NCI-H446 treated with DMSO at 0.1 percent for 48 hours (cell line): ENCODE measurements at regions not wholly inside any gene's neighbourhood (a gene's known extent, or its start where the extent isn't known, plus 50 kb on each side); places are given as distances from the start of the nearest gene placed in this dataset.

Source experiments
- DNase-seq: peaks from one replicate; lab custom pipeline; 2025; lab: John Stamatoyannopoulos, UW

- DNase-seq = no peak
Measured at GRCh38 chr2:65845442-65846182, 413.2 kb upstream of the SPRED2 start.

- DNase-seq = no peak
Measured at GRCh38 chr2:65842104-65842503, 409.7 kb upstream of the SPRED2 start.

GRCh38 chr2:65835975-65836549 is 403.7 kb upstream of the SPRED2 start:
- DNase-seq = no peak

- peak; percentile 54 for DNase-seq
Measured at GRCh38 chr2:65834771-65835475, 402.5 kb upstream of the SPRED2 start.

DNA sequence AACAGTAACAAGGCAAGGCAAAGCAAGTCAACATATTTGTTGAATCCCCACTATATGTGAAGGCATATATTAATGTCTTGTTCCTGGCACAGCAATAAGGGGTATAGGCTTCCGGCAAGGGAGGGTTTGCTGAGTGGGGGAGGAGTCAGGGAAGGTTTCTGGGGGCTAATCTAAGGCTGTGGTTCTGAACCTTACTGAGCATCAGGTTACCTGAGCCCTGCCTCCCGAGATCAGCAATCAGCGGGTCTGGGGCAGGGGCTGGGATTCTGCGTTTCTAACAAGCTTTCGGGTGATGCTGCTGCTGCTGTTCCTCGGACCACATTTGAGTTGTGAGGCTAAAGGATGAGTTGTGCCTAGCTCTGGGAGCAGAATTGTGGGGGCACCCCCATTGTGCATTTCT is 401.7 kb upstream of the SPRED2 start:
- DNase-seq = no peak

DNA sequence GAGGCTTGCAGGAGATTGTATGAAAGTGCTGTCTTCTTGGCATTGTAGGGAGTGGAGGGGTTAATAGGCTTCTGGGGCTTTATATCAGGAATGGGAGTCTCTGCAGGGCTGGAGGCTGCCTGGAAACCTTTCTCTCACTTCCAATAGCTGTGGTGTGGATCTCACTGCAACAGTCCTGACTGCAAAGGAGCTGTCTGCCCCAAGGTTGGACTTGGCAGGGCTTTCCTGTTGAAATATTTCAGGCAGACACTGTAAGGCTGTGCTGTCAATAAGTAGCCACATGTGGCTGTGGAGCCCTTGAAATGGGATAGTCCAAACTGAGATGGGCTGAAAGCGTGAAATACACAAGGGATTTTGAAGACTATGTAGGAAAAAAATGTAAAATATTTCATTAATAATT is 399.1 kb upstream of the SPRED2 start:
- DNase-seq = no peak

DNA sequence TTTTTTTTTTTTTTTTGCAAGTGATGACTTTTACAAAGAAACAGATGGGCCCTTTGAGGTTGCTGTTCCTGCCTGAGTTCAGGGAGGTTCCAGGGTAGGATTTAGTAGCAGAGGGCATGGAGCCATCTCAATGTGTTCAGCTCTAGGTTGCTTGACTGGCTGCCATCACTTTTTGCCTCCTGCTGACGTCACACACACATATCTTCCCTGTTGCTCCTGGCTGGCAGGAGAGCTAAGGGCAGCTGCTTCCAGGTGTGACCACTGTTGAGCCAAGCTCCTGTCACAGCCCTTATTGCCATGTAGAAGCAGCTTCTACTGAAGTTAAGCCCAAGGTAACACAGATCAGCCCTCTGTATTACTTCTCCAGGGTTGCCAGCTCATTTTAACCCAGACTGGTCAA is 394.2 kb upstream of the SPRED2 start:
- no peak for DNase-seq

DNA sequence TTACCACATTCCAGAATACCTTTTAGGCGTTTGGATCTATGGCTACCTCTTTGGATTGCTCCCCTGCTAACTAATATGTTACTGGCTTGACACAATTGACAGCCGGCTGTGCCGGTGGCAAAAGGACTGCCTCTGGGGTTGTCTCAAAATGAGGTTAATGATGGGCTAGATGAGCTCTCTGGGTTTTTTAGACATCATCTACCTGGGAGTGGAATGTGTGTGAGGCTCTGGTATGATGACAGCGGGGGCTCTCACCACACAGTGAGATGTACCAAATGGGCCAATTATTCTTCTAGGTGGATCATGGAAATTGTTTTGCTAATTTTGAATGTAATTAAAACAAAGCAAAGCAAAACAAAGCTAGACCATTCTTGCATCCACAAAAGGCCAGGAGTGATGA is 391.1 kb upstream of the SPRED2 start:
- DNase-seq = no peak

DNA sequence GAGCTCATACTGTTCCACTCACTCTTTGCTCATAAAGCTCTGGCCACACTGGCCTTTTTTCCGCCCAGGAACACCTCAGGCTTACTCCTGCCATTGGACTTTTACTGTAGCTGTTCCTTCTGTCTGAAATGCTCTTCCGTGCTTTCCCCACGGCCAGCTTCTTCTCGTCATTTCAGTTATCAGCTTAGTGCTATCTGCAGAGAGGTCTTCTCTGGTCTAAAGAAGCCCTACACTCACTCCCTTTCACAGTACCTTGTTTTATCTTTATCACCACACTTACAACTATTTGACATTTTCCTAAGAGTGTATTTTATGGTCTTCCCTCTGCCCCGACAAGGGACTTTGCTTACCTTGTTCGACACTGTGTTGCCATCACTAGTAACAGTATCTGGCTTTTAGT is 388.1 kb upstream of the SPRED2 start:
- no peak for DNase-seq

GRCh38 chr2:65819963-65820362 is 387.6 kb upstream of the SPRED2 start:
- DNase-seq = no peak

DNA sequence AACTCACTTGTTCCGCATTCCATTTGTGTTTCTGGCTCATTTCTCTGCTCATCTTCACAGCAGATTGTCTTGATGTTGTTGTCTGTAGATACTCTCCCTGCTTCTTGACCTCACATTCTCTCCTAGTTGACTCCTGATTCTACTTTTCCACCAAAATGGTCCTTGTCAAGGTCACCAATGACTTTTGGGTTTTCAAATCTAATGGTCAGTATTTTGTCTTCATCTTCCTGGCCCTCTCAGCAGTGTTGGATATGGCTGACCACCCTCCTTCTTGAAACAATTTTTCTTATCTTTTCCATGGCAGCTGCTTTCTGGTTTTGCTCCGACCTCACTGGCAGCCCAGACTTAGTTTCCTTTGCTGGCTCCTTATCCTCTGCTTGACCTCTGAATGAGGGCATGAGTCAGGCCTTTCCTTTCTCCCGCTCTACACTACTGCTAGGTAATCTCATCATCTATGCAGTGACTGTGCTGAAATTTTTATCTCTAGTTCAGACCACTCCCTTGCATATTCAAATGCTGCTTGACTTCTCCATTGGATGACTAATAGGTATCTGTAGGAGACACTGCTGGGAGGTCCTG is 386.6 kb upstream of the SPRED2 start:
- DNase-seq = no peak

DNA sequence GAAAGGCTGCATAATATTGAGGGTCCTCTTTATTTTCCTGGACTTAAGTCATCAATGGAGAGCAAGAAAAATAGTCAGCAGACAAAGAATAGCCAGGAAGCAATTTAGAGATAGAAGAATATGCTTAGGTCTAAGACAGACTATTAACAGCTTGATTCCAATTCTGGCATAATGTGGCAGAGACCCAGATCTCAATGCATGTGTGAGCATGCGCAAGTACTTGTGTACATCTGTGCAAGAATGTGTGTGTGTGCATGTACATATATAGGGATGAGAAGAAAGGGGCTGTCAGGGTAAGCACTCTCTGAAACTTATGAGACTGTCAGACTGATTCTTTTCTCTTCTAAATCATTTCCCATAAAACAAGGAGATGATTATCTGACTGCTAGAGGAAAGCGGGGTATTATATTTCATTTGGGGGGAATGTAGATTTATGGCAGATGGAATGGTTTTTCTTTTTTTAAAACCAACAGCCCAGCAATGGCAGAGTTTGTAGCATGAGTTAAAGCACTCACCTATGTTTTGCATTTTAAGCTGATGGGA is 381.3 kb upstream of the SPRED2 start:
- no peak for DNase-seq

- no peak for DNase-seq
Measured at GRCh38 chr2:65812887-65813286, 380.5 kb upstream of the SPRED2 start.

DNA sequence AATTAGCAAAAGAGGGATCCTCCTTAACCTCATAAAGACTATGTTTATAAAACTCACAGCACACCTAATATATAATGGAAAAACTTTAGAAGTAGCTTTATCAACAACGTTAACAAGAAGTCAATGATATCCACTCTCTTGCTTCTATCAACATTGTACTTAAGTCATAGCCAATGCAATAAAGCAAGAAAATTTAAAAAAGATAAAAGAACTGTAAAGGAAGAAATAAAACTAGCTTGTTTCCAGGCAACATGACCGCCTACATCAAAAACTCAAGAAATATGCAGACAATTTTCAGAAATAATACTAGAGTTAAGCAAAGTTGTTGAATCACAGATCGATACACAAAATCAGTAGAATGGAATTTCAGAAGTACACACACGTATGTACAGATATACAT is 375.5 kb upstream of the SPRED2 start:
- DNase-seq = no peak

DNA sequence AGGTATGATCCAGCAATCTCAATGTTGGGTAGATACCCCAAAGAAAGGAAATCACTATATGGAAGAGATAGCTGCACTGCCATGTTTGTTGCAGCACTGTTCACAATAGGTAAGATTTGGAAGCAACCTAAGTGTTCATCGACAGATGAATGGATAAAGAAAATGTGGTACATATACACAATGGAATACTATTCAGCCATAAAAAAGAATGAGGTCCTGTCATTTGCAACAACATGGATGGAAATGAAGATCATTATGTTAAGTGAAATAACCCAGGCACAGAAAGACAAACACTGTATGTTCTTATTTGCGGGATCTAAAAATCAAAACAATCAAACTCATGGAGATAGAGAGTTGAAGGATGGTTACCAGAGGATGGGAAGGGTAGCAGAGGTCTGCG is 372.4 kb upstream of the SPRED2 start:
- no peak for DNase-seq

DNA sequence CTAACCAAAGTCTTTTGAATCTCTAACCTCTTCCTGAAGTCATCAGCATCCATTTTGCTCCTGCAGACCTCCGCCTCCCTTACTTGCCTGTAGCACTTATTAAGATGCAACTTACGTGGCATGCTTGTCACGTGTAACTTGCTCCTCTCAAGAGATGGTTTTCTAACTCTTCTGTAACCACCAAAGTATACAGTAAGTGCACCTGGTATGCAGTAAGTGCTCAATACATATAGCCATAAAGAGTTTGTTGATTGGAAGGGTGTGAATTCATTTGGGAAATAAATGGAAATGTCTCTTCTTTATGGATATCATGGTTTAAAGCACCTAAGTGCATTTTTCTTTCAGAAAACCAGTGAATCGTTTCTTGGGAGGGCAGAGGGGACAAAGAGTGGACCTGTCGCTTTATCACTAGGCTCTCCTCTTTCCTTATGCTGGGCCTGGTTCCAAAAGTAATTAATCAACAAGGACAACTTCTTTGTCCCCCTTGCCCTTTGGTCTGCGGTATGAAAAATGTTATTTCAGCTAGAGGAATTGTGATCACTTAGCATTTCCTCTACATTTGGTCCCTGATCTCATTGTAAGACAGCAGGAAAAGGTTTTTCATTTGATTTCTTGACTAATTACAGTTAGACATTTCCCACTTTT is 370.0 kb upstream of the SPRED2 start:
- no peak for DNase-seq

DNA sequence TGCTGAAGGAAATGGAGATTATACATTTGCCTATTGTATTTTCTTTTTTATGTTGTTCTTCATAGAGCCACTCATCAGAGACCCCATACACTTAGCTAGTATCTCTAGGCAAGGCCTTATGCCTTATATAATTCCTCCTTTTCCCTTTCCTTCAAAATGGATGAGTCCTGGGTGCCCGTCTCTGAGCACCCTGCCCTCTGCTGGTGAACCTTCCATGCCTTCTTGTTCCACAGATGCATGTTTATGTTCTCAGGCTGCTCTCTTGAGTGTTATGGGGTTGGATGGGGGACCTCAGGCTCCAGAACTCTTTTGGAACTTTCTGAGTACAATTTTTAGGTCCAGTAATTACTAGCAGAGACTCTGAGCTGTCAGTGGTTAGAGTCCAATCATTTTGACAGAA is 368.6 kb upstream of the SPRED2 start:
- no peak for DNase-seq

GRCh38 chr2:65799141-65799854 is 366.9 kb upstream of the SPRED2 start:
- no peak for DNase-seq

DNA sequence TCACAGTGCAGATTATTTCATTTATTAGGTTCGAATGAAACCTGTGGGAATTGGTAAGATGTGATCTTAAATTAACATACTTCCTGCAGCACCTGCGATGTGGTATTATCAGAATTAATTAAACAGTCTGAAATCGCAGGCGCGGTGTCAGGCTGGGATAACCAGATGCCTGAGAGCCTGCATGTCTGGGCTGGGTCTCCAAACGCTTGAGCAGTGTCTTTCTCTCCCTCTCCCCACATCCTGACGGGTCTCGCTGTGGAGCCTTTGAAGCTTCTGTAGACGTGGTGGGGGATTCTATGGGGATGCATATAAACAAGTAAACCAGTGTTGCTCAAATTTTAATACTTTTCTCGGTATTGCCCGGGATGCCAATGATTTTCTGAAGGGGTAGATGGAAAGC is 366.2 kb upstream of the SPRED2 start:
- no peak for DNase-seq

DNA sequence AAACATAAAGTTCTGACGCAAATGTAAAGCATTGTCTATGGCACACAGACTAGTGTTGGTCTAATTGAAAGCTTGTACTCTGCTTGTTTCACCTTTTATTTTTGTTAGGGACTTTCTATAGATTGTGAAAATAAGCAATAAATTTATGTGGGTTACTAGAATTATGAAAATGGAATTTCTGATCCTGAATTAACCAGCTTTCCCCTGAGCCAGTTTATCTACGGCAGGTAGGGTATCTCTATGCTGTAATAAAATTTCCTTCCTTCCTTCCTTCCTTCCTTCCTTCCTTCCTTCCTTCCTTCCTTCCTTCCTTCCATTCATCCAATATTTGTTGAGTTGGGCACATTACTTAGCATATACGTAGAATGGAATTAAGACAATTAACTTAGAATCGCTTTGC is 362.6 kb upstream of the SPRED2 start:
- no peak for DNase-seq

DNA sequence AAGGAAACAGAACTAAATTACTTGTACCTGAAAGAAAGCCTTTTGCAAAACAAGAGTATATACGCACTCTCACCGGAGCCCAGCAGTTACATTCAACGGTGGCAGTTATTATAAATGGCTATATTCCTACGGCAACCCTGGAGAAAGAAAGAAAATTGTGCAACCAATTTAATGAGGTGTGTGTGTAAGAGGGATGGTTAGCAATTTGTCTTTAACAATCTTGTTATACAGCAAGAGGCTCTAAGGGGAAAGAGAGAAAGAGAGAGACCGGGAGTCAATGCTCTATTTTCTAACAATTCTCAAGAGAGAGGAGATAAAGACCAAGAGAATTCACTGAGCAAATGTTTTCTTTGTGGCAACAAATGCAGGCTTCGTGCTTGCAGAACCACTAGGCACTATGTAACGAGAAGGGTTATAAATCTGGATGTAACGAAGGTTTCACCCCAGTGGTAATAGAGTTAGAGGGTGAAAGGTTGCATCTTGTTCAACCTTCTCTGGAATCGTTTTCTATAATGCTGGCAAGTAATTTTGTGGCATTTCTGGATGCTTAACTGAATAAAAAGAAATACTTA is 359.1 kb upstream of the SPRED2 start:
- no peak for DNase-seq

DNA sequence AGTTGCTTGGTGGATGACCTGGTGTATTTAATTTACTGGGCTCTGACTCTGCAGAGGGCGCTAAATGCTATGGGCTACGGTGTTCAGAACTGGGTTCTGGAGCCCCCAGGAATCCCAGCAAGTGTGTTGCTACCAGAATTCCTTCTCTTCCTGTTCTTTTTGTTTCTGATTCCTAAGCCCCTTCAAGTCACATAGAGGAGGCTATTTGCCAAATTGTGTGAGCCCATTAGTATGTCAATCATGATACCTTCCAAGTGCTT is 358.2 kb upstream of the SPRED2 start:
- DNase-seq = no peak
